Right lobe of liver (tissue), 4 donors: ENCODE measurements at regions not wholly inside any gene's neighbourhood (a gene's known extent, or its start where the extent isn't known, plus 50 kb on each side); places are given as distances from the start of the nearest gene placed in this dataset.

Experiments used
- POLR2A ChIP-seq: fragments of 450-650 bp; IDR thresholded peaks from one replicate; pipeline ENCODE4 v1.6.1; 2017; ENCODE audit warnings: antibody characterized with exemption, mild to moderate bottlenecking
- TF ChIP-seq, protein P1 (sequence below), 4 donors: fragments of 200-600 bp in 3 of 4; fragments of 450-650 bp in 1 of 4; IDR thresholded peaks; one replicate each; pipeline versions ENCODE4 v1.5.1 to v1.8.0; 2016 to 2022; ENCODE audit warnings: antibody characterized with exemption in 4 of 4, mild to moderate bottlenecking in 2 of 4
- donor health status: DM: no; HTN: no; CAD: no.
- donor health status: DM: no; HTN: no; CAD: no.
- donor health status: DM: no; HTN: yes; CAD: no.

- TF ChIP-seq, protein P1, sequence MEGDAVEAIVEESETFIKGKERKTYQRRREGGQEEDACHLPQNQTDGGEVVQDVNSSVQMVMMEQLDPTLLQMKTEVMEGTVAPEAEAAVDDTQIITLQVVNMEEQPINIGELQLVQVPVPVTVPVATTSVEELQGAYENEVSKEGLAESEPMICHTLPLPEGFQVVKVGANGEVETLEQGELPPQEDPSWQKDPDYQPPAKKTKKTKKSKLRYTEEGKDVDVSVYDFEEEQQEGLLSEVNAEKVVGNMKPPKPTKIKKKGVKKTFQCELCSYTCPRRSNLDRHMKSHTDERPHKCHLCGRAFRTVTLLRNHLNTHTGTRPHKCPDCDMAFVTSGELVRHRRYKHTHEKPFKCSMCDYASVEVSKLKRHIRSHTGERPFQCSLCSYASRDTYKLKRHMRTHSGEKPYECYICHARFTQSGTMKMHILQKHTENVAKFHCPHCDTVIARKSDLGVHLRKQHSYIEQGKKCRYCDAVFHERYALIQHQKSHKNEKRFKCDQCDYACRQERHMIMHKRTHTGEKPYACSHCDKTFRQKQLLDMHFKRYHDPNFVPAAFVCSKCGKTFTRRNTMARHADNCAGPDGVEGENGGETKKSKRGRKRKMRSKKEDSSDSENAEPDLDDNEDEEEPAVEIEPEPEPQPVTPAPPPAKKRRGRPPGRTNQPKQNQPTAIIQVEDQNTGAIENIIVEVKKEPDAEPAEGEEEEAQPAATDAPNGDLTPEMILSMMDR (IDR thresholded peaks at IDR 0.05), result no peak
- TF ChIP-seq POLR2A, result no peak
Observed at GRCh38 chr9:105083256-105083655, 155.3 kb upstream of the ABCA1 start.
